SKM-1 (cell line): ENCODE measurements at regions not wholly inside any gene's neighbourhood (a gene's known extent, or its start where the extent isn't known, plus 50 kb on each side); places are given as distances from the start of the nearest gene placed in this dataset.
"Not testable (repeated sequence)": the region's sequence is repeated elsewhere in the genome, so short reads cannot be mapped to it uniquely, and the experiment has no call there.

Experiments used
- DNase-seq: peaks from one replicate; lab custom pipeline; 2025; ENCODE audit not compliant: unreplicated experiment; lab: John Stamatoyannopoulos, UW

DNA sequence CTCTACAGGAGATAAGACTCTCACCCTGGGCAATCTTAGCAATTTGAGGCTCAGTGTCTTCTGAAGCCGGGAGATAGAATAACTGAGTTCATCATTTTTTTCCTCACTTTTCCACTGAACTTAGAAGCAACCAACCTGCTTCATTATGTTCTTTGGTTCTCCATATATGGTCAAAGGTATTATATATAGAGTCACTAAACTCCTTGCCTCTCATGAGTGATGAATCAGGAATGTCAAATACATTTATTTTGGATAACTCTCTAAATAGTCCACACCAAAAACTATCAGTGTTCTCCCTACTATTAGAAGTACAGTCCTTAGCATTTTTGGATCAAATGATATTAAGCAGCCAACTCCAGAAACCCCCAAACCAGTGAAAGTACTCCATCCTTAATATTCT, 421.5 kb upstream of the EPHA5 start:
- no peak for DNase-seq

DNA sequence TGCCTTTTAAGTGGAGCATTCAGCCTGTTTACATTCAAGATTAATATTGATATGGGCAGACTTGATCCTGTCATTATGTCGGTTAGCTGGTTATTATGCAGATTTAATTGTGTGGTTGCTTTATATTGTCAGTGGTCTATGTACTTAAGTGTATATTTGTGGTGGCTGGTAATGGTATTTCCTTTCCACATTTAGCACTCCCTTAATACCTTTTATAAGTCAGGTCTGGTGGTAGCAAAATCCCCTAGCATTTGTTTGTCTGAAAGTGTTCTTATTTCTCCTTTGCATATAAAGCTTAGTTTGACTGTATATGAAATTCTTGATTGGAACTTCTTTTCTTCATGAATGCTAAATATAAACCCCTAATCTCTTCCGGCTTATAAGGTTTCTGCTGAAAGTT, 403.7 kb upstream of the EPHA5 start:
- DNase-seq = no peak

DNA sequence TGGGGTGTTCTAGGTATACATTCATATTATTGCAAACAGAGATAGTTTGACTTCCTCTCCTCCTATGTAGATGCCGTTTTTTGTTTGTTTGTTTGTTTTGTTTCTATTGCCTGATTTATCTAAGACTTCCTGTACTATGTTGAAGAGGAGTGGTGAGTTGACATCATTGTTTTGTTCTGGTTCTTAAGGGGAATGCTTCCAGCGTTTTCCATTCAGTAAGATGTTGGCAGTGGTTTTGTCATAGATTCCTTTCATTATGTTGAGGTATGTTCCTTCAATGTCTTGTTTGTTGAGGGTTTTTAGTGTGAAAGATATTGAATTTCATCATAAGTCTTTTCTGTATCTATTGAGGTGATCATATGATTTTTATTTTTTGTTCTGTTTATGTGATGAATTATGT, 401.6 kb upstream of the EPHA5 start:
- no peak for DNase-seq

DNA sequence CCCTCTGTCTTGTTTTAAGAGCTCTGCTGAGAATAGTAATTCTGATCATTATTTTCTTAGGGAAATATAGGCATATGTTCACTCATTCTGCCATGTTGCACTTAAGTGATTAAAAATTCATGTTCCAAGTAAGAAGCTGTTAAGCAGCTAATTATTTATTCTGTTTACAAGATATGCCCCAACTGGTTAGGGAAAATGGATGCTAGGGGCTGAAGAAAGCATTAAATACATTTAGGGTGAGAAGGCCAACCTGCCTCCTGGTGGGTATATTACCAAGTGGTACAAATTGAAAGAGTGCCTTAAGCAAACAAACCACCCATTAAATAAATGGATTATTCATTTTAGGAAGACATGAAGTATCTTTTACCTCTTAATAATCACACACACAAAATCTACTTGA, 392.6 kb upstream of the EPHA5 start:
- no peak for DNase-seq

DNA sequence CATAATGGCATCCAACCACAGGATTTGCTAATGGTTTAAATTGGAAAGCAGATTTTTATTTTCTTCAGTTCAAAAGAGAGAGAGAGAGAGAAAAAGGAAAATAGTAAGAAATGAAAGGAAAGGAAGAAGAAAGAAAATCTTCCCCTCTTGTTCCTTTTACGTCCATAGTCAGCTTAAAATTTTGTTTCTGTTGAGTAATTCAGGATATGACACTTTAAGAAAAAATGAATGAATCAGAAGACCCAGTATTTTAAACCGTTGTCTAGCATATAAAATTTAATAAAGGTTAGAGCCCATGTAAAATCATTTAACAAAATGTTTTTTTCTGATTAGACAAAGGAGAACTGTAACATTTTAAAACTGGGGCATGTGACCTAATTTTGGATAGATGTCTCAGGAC, 391.8 kb upstream of the EPHA5 start:
- no peak for DNase-seq

DNA sequence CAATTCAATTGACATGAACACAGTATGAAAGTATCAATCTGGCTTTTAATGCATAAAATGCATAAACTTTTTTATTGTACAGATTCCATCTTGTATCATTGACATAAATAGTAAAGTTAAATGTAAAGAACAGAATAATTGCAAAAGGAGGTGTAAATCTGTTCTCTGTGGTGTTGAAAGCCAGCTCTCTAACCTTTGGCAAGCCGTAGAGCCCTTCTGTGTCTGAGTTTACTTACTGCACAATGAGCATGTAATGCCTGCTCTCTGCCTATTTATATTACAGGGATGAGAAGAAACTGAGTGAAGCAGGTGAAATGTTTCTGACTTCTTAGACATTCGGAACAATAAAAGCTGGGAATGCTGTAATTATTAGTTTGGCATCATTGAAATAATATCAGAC, 389.3 kb upstream of the EPHA5 start:
- DNase-seq = no peak

DNA sequence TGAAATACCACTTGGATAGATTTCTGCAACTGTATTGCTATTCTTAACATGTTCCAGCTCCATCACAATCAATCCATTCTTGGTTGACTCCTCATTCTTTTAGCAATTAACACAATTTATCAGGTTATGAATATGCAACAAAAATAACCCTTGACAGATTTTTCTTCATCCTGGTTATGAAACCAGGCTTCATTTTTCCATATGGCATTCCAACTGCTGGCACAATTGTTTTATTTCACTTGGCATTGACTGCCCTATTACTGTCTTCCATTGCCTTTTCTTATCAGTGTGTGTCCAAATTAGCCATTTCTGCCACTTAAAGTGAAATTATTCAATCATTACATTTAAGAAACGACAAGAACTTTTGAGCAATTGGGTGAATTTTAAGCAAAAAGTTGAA, 388.8 kb upstream of the EPHA5 start:
- DNase-seq = no peak

DNA sequence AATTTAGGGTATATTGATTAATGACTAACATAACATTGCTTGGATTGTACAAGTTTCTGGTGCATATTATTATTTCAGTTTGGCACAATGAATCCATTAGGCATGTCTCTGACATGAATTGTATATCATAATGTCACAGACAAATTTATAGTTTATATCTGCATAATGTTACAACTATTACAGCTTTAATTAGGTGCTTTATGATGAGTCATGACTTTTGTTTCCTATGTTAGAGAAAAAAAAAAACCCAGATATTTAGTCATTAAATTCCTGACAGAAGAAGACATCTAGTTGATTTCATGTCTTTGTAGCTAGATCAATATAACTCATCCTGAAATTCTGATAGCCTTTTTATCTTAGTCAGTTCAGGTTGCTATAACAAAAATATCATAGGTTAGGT, 385.7 kb upstream of the EPHA5 start:
- no peak for DNase-seq

DNA sequence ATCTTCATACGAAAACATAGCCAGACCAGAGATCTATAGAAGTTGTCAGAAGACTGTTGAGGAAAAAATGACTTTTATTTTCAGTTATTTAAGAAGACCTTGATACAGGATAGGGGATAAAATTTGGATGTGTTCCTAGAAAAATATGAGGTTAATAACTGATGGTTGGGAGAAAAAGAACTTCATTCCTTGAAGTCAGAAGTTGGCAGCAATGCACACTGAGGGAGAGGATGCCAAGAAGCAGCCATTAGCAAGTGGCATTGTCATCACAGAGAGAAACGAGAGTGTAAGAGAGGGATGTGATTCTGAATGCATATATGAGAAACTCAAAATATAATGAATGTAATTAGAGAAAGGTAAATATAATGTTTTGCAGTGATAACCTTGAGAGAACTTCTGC, 382.1 kb upstream of the EPHA5 start:
- DNase-seq = no peak

DNA sequence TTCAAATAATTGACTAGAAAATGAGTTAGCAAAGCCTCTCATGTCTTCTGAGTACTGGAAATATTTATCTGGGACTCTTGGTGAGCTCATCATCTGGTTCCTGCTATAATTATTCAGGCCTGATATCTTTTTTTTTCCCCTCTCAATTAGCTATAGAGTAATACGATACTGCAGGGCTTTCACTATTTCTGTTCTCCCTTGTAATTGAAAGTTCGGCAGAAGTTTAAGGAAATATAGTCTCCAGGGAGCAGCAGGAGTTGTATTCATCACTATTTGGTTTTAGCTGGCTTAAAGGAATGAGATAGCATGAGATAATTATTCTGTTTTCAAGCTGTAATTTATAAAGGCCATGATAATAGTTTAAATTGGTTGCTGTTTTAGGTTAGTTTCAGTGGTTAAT, 378.6 kb upstream of the EPHA5 start:
- DNase-seq = no peak

DNA sequence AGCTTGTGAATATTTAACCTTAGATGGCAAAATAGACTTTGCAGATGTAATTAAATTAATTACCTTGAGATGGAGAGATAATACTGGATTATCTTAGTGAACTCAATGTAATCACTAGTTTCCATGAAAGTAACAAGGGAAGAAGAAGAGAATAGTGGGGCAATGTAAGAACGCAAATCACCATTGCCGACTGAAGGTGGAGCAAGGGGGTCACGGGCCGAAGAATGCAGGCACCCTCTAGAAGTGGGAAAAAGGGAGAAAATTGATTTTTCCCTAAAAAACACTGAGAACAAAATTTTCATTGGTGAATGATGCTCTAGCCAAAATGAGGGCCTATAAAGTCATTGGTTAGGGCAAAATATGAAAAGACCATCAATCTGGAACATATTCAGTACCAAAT, 375.6 kb upstream of the EPHA5 start:
- DNase-seq = no peak

DNA sequence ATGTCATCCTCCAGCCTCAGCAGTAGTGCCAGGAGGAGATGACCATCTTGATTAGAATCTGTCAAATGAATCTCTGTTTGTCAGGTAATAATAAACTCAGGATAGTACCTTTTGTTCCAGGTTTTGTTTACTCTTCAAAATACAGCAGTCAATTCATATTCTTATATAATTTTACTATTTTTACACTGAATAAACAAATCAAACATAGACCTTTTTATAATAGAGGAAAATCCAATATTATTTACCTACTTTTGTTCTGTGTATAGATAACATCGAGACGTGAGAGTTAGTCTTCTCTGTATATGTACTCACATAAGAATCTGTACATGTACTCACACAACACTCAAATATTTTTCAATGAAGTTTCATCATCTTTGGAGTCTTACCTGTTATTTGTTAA, 365.4 kb upstream of the EPHA5 start:
- DNase-seq = no peak

DNA sequence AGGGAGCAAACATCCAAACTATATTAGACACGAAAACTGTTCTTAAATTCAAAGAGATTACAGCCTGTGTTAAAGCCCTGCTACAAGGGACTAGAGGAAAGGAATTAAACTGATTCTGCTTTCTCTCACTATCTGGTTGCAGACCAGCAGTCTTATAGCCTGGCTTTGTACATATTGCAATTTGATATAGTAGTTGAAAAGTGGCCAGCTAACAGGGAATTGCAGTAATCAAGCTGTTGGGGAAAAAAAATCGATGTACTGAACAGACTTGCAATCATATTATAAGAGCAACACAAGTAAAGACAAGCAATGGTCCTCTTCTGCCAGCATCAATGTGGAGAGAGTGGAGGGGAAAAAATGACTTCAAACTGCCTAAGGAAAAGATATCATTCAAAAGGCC, 364.4 kb upstream of the EPHA5 start:
- DNase-seq = no peak

DNA sequence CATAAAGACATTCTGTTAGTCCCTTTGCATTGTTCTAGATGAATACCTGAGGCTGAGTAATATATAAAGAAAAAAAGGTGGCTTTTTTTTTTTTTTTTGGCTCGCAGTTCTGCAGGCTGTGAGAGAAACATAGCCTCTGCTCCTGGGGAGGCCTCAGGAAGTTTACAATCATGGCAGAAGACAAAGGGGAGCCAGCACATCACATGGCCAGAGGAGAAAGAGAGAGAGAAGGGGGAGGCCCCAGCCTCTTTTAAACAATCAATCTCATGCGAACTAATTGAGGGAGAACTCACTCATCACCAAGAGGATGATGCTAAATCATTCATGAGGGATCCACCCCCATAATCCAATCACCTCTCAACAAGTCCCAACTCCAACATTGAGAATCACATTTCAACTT, 364.0 kb upstream of the EPHA5 start:
- no peak for DNase-seq

DNA sequence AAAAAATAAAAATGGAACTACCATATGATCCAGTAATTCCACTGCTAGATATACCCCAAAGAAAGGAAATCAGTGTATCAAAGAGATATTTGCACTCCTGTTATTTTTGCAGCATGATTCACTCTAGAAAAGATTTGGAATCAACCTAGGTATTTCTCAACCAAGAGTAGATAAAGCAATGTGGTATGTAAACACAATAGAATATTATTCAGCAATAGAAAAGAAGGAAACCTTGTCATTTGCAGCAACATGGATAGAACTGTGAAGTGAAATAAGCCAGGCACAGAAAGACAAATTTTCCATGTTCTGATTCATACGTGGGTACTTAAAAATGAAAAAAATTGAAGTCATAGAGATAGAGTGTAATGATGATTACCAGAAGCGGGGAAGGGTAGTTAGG, 362.3 kb upstream of the EPHA5 start:
- DNase-seq = no peak

DNA sequence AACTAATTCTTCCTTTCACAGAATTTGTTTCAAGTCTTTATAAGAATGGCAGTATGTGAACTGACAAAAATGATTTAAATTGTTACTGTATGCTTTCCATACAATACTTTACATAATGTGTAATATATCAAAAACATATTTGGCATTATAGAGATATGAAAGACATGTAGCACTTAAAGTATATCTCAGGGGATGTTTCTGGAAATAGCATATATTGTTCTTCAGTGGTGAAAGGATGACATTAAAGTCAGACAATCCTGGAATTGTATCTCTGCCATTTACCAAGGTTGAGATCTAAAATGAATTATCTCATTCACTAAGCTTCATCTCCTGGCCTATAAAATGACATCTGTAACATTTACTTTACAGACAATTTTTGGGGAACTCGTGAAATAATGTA, 358.4 kb upstream of the EPHA5 start:
- DNase-seq = no peak

DNA sequence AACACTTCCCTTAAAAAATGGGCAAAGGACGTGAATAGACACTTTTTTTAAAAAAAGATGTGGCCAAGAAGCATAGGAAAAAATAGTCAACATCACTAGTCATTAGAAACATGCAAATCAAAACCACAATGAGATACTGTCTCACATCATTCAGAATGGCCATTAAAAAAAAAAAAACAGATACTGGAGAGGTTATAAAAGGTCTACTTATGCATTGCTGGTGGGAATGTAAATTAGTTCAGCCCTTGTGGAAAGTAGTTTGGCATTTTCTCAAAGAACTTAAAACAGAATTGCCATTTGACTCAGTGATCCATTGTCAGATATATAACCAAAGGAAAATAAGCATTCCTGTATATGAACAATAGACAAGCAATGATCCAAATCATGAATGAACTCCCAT, 352.8 kb upstream of the EPHA5 start:
- no peak for DNase-seq

DNA sequence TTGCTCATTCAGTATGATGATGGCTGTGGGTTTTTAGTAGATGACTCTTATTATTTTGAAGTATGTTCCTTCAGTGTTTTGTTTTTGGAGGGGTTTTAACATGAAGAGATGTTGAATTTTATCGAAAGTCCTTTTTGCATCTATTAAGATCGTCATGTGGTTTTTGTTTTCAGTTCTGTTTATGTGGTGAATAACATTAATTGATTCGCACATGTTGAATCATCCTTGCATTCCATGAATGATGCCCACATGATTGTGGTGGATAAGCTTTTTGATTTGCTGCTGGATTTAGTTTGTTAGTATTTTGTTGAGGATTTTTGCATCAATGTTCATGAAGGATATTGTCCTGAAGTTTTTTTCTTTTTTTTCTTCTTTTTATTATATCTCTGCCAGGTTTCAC, 347.4 kb upstream of the EPHA5 start:
- DNase-seq = no peak

DNA sequence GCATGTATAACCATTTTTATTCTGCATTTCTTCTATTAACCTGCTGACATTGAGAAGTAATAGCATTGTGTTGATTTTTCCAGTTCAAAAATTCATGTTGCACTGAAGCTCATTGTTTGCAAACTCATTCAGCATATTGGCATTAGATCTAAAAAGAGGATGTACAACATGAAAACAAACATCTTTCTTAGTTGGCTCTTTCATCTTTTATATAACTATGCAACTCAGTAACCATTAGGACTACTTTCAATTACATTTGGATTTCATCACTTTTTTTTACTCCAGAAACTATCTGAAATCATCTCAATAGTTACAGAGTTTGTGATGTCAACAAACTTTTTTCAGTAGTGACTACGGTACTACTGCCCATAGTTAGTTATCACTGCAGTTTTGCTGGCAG, 346.0 kb upstream of the EPHA5 start:
- DNase-seq = no peak

DNA sequence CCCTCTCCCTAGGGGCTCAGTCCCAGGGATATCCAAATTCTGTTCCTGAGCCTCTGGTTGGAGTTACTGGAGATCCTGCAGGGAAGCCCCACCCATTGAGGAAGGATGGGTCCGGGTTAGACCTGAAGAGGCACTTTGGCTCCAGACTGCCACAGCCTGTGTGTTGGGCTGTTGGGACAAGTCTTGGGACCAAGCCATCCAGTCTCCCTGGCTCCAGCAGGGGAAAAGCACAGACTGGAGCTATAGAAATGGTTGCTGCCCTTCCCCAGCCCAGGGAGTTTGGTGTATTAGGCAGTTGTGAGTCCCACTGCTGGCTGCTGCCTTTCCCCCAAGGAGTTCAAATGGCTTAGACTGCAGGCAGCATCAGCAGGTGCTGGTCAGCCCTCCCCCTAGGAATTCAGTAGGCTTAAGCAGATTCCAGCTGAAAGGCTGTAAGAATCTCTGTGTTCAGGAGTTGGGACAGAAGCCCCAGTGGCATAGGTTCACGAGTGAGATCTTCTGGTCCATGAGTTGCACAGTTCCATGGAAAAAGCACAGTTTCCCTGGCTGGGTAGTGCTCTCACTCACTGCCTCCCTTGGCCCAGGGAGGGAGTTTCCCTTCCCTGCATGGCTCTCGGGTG, 344.0 kb upstream of the EPHA5 start:
- DNase-seq = no peak

DNA sequence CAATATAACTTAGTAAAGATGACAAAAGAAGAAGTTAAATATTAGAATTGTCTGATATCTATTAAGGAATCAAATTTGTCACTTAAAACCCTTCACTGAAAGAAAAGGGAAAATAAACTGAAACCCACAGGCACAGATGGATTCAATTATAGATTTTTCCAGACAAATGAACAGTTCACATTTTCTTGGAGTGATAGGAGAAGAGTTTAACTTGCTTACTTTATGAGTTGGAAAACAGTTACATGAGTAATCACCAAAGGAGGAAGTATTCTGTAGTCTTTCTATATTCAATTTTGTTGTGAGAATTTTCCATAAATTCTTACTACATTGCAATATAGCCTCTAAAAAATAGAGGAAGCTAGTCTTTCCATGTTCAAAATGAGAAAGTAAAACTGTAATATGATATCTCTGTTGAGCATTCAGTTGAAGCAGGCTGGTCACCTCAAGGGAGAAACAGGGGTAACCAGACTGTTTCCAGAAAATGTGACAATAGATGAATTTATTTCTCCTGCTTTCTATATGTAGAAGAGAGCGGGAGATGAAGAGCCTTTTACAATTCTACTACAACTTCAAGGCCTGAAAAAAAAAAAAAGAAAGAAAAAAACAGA, 330.3 kb upstream of the EPHA5 start:
- no peak for DNase-seq

DNA sequence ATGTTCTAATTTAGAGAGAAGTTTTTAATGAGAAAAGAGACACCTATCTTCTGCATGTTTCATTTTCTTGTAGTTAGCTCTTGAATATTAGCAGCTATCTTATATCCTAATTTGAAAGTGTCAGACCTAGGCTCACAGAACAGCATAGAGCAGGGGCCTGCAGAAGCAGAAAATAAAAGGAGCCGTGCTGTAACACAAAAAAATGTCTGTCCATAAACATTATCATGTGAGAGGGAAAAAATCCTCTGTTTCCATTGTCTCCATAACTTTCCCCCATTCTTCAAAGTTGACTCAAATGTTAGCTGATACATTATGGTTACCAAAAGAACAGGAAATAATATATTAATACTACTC, 329.2 kb upstream of the EPHA5 start:
- DNase-seq = no peak

DNA sequence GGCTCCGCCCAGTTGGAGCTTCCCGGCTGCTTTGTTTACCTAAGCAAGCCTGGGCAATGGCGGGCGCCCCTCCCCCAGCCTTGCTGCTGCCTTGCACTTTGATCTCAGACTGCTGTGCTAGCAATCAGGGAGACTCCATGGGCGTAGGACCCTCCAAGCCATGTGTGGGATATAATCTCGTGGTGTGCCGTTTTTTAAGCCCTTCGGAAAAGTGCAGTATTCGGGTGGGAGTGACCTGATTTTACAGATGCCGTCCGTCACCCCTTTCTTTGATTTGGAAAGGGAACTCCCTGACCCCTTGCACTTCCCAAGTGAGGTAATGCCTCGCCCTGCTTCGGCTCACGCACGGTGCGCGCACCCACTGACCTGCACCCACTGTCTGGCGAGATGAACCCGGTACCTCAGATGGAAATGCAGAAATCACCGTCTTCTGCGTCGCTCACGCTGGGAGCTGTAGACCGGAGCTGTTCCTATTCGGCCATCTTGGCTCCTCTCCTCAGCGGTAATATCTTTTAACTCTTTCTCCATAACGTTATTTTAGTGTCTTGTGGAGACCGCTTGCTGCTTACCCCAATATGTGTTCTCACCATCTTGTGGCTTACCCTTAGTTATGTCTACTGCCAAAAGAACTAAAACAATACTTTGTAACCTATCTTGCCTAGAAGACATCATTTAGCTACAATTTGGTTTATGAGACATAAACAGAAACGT, 328.7 kb upstream of the EPHA5 start:
- not testable (repeated sequence) for DNase-seq
